VCaP (cell line): ENCODE measurements at regions not wholly inside any gene's neighbourhood (a gene's known extent, or its start where the extent isn't known, plus 50 kb on each side); places are given as distances from the start of the nearest gene placed in this dataset.
"Not testable (repeated sequence)": the region's sequence is repeated elsewhere in the genome, so short reads cannot be mapped to it uniquely, and the experiment has no call there.

ENCODE experiments used
- H3K27ac ChIP-seq: fragments of 450-650 bp; 2 replicates; pipeline ENCODE4 v1.5.1; 2017
- TF ChIP-seq, protein P1 (sequence below): fragments of 450-650 bp; conservative IDR thresholded peaks from 2 replicates; pipeline ENCODE4 v1.5.1; 2017; ENCODE audit warnings: mild to moderate bottlenecking, moderate library complexity

DNA sequence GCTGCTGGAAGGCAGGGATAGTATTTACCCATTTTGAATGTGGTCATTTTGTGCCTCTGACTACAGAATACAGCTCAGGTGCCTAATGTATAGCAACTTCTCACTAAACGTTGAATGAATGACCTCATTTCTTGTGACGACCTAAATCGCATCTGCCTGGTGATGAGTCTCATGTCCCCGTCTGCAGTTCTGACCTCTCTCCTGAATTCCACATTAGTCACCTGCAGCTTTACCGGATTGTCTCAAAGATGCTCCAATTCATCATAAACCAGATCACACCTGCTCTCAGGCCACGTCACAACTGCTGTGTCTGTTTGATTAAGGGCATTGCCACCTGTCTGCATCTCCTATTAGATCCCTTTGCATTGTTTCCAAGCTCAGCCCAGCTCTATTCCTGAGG lies 133.6 kb upstream of the MYT1L start:
- TF ChIP-seq, protein P1, sequence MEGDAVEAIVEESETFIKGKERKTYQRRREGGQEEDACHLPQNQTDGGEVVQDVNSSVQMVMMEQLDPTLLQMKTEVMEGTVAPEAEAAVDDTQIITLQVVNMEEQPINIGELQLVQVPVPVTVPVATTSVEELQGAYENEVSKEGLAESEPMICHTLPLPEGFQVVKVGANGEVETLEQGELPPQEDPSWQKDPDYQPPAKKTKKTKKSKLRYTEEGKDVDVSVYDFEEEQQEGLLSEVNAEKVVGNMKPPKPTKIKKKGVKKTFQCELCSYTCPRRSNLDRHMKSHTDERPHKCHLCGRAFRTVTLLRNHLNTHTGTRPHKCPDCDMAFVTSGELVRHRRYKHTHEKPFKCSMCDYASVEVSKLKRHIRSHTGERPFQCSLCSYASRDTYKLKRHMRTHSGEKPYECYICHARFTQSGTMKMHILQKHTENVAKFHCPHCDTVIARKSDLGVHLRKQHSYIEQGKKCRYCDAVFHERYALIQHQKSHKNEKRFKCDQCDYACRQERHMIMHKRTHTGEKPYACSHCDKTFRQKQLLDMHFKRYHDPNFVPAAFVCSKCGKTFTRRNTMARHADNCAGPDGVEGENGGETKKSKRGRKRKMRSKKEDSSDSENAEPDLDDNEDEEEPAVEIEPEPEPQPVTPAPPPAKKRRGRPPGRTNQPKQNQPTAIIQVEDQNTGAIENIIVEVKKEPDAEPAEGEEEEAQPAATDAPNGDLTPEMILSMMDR: no peak
- no peak overlapping the region for H3K27ac ChIP-seq

DNA sequence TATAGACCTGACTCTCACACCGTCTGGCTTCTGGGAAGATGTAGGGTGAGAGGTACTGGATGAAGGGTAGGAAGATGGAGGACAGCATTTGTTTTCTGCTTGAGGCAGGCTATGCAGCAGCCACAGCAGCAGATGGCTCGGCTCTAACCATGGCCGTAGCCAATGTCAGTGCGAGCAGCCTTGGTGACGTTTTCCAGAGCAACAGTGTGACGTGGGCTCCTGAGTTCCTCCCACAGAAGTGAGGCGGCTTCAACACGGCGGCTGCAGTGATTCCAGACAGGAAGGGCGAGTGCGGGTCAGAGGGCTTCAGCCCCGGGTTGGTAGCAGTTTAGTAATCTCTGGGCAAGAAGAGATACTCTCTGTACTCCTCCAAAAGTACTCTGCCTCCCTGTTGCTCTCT lies 133.0 kb upstream of the MYT1L start:
- TF ChIP-seq, protein P1: no peak
- no peak overlapping the region for H3K27ac ChIP-seq

DNA sequence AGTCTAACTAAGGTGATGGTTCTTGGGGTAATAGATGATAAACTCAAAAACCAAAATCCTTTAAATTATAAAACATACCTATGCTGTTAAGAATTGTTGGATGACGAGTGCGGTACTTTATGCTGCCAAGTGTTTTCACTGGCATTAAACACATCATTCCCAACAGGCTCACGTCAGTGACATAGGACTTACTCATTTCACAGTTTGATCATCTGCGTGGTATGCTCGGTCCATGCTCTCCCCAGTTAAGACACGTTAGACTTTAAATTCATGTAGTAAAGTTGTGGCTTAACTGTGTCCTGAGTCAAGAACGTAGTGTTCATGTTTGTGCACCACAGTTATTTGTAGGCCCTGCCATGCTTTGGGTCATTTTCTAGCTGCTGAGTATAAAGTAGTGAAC lies 125.6 kb upstream of the MYT1L start:
- H3K27ac ChIP-seq: no peak overlapping the region
- TF ChIP-seq, protein P1: no peak

DNA sequence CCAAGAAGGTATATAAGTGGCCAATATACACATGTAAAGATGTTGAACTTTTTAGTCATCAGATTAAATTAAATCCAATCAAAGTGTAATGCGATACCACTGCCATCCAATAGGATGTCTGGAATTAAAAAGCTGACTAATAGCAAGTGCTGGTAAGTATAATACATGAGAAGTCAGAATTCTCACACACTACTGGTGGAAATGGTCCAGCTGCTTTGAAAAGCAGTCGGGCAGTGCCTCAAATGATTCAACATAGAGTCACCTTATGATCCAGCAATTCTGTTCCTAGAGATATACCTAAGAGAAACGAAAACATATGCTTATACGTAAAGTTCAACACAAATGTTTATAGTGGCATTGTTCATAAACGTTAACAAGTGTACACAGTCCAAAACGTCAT lies 124.1 kb upstream of the MYT1L start:
- no peak overlapping the region for H3K27ac ChIP-seq
- TF ChIP-seq, protein P1: no peak

DNA sequence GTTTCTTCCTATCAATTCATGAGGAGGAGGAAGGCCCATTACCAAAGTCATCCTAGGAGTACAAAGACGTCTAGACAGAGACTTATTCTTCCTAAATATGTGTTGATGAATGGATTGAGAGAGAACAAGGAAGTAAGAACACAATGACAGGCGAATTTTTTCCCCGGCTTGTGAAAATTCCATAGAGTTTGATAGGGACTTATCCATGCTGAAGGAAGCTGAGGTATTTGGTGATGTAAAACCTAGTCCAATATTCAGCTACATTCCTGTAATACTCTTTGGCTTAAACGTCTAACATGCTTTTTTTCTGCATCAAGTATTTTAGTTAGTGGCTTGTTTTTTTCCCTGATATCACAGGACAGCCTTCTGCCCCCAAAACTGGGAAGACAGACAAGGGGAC lies 121.9 kb upstream of the MYT1L start:
- no peak overlapping the region for H3K27ac ChIP-seq
- TF ChIP-seq, protein P1: no peak

DNA sequence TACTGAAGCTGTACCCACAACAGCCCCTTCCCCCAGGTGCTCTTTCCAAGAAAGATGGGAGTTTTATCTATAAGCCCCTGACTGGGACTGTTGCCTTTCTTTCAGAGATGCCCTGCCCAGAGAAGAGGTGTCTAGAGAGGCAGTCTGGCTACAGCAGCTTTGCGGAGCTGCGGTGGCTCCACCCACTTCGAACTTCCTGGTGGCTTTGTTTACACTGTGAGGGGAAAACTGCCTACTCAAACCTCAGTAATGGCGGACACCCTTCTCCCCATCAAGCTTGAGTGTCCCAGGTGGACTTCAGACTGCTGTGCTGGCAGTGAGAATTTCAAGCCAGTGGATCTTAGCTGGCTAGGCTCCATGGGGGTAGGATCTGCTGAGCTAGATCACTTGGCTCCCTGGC lies 120.2 kb upstream of the MYT1L start:
- not testable (repeated sequence) for H3K27ac ChIP-seq

DNA sequence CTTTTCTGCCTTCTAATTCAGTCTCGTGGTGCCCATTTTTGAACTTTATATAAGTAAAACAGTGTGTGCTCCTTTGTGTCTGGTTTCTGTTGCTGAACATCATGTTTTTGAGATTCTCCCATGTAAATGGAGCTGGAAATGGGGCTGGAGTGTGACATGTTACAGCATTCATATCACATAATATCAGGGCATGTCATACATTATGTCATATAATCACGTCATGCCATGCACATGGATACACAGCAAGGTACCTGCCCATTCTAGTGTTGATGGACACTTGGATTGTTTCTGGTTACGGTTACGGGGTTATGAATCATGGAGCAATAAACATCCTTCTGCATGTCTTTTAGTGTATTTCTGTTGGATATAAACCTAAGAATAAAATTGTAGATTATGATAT lies 117.1 kb upstream of the MYT1L start:
- H3K27ac ChIP-seq: no peak overlapping the region
- TF ChIP-seq, protein P1: no peak

DNA sequence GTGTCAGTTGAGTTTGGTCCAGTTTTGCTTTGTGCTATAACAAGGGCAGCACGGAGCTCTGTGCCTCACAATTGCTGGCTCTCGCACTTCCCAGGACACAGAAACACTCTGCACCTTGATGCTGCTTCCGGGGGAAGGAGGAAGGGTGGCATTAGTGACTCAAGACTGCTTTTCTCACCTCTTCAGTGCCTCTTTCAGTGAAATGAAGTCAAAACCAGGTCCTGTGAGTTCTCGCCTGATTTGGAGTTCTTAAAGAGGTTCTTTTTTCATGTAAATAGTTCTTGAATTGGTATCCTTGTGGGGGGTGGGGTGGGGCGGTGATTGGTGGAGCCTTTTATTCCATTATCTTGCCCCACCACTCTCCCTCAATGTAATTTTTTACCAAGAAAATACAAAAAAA lies 91.5 kb upstream of the MYT1L start:
- H3K27ac ChIP-seq: no peak overlapping the region
- TF ChIP-seq, protein P1: no peak
